BE2C (cell line): ENCODE measurements at regions not wholly inside any gene's neighbourhood (a gene's known extent, or its start where the extent isn't known, plus 50 kb on each side); places are given as distances from the start of the nearest gene placed in this dataset.

ENCODE experiments used
- DNase-seq: peaks from one replicate; pipeline ENCODE4 v3.0.0-alpha.2; 2020
- H3K27me3 ChIP-seq: fragments of 250-450 bp; sonication (Bioruptor Pico); 2 replicates; pipeline ENCODE4 v1.5.1; 2020; ENCODE audit warnings: mild to moderate bottlenecking
- H3K36me3 ChIP-seq: fragments of 250-450 bp; sonication (Bioruptor Pico); 2 replicates; pipeline ENCODE4 v1.5.1; 2020; ENCODE audit warnings: mild to moderate bottlenecking
- H3K4me1 ChIP-seq: fragments of 250-450 bp; sonication (Bioruptor Pico); 2 replicates; pipeline ENCODE4 v1.5.1; 2020
- H3K4me3 ChIP-seq: 2 replicates; pipeline ENCODE4 v1.5.1; 2011; ENCODE audit warnings: low read depth, low read length
- H3K9me3 ChIP-seq: fragments of 250-450 bp; sonication (Bioruptor Pico); 2 replicates; pipeline ENCODE4 v1.5.1; 2020
- CTCF ChIP-seq: IDR thresholded peaks from 2 replicates; pipeline ENCODE4 v1.5.1; 2012; ENCODE audit warnings: mild to moderate bottlenecking, low read depth, low read length

GRCh38 chr1:63255153-63255552 lies 67.2 kb upstream of the FOXD3 start:
- DNase-seq = no peak
- no peaks in the 10 kb centered on the region for H3K36me3 ChIP-seq
- no peaks in the 10 kb centered on the region for H3K27me3 ChIP-seq
- no peaks in the 10 kb centered on the region for H3K4me1 ChIP-seq
- H3K4me3 ChIP-seq = no peak overlapping the region
- H3K9me3 ChIP-seq = no peaks in the 10 kb centered on the region
- TF ChIP-seq CTCF = no peak

- no peaks in the 10 kb centered on the region for H3K4me1 ChIP-seq
- H3K27me3 ChIP-seq = no peaks in the 10 kb centered on the region
- TF ChIP-seq CTCF = no peak
- no peaks in the 10 kb centered on the region for H3K9me3 ChIP-seq
- no peak for DNase-seq
- no peaks in the 10 kb centered on the region for H3K36me3 ChIP-seq
- H3K4me3 ChIP-seq = no peak overlapping the region
Measured at GRCh38 chr1:63261736-63262458, 60.5 kb upstream of the FOXD3 start.

- Histone ChIP-seq H3K27me3 (no peaks in the 10 kb centered on the region), H3K4me3 (no peak overlapping the region), H3K36me3 (no peaks in the 10 kb centered on the region), H3K4me1 (no peaks in the 10 kb centered on the region), H3K9me3 (no peaks in the 10 kb centered on the region)
- DNase-seq = no peak
- TF ChIP-seq CTCF = no peak
Measured at GRCh38 chr1:63262459-63262770, 60.0 kb upstream of the FOXD3 start.

GRCh38 chr1:63264161-63264560 lies 58.2 kb upstream of the FOXD3 start:
- Histone ChIP-seq H3K9me3 (no peaks in the 10 kb centered on the region), H3K4me1 (no peaks in the 10 kb centered on the region), H3K36me3 (no peaks in the 10 kb centered on the region)

GRCh38 chr1:63266857-63267256 lies 55.5 kb upstream of the FOXD3 start:
- no peak for TF ChIP-seq CTCF
- Histone ChIP-seq H3K9me3 (no peaks in the 10 kb centered on the region), H3K27me3 (no peaks in the 10 kb centered on the region), H3K4me1 (no peaks in the 10 kb centered on the region), H3K36me3 (no peaks in the 10 kb centered on the region), H3K4me3 (no peak overlapping the region)
- no peak for DNase-seq

More at GRCh38 chr1:63264161-63264560, 58.2 kb upstream of the FOXD3 start:
- DNase-seq = no peak
- Histone ChIP-seq H3K27me3 (no peaks in the 10 kb centered on the region), H3K4me3 (no peak overlapping the region)
- TF ChIP-seq CTCF = no peak

- H3K4me3 ChIP-seq = no peak overlapping the region
- DNase-seq = no peak
Measured at GRCh38 chr1:63268876-63269275, 53.5 kb upstream of the FOXD3 start.

More at GRCh38 chr1:63268876-63269275, 53.5 kb upstream of the FOXD3 start:
- no peaks in the 10 kb centered on the region for H3K27me3 ChIP-seq
- no peaks in the 10 kb centered on the region for H3K4me1 ChIP-seq
- no peaks in the 10 kb centered on the region for H3K36me3 ChIP-seq
- TF ChIP-seq CTCF = no peak
- no peaks in the 10 kb centered on the region for H3K9me3 ChIP-seq
